RCC 7860 (cell line): ENCODE measurements at regions not wholly inside any gene's neighbourhood (a gene's known extent, or its start where the extent isn't known, plus 50 kb on each side); places are given as distances from the start of the nearest gene placed in this dataset.
"Not testable (repeated sequence)": the region's sequence is repeated elsewhere in the genome, so short reads cannot be mapped to it uniquely, and the experiment has no call there.

Experiments used
- DNase-seq: peaks from one replicate; pipeline ENCODE4 v3.0.0-alpha.2; 2015; ENCODE audit warnings: low spot score
- FAIRE-seq: peaks from 2 replicates; lab custom pipeline; 2012; peaks lifted over from hg19 to GRCh38; lab: Jason Lieb, UNC

- FAIRE-seq, DNase-seq: not testable (repeated sequence)
These were observed 381.8 kb upstream of the MIS18BP1 start for GRCh38 chr14:45634651-45635441.

DNA sequence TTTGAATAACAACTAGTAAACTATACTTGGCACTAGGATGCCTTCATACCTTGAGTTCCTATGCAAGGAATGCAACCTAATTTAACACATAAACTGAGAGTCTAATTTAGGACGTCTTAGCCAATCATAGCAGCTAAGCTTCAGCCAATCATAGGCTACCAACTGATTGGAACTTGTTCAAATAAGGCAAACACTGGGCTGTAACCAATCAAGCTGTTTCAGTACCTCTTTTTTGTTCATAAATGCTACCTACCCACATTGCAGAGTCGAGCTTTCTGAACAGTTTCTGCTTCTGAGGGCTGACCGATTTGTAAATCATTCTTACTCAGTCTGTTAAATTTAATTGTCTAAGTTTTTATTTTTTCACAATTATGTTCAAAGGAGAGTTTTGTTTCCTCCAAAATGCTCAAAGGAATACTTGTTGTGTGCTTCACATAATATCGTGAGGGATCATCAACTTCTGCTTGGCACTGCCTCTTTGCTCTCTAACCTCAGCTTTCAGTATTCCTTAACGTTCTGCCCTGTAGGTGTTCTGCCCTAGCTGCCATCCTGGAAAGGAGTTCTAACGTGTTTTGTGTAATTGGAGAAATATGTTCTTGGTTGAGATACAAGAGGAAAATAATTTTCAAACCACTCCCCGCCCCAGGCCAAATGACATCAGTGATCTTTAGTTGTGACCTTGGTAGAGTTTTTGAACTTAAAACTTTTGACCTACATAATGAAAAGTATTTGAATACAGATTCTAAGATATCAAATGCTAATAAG, 380.4 kb upstream of the MIS18BP1 start:
- DNase-seq: no peak
- FAIRE-seq: no peak

- FAIRE-seq (no peak), DNase-seq (no peak)
These were observed 368.7 kb upstream of the MIS18BP1 start for GRCh38 chr14:45621731-45622130.

DNA sequence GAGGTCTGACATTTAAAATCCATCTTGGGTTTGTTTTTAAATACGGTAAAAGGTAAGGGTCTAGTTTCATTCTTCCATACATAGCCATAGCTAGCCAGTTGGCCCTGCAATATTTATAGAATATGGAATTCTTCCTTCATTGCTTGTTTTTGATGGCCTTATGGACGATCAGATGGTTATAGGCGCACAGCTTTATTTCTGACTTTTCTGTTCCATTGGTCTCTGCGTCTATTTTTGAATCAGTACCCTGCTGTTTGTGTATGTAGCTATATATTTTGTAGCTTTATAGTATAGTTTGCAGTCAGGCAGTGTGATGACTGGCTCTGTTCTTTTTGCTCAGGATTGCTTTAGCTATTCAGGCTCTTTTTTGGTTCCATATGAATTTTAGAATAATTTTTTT, 366.8 kb upstream of the MIS18BP1 start:
- FAIRE-seq: no peak
- no peak for DNase-seq

DNA sequence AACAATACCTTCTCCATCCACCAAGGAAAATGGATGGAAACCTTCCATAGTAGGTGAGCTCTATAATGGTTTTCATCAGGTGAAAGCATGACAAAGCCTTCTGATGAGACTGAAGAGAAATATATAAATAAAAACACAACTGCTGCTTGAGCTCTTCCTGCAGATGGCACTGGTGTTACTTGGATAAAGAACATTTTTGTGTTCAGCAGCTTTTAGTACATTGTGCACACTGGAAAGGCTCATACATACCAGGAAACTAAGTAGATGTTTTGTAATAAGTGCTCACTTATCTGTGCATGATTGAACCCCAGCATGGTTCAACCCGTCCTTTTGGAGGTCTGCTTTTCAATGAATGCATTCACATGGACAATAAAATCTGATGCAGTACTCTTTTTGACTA, 357.3 kb upstream of the MIS18BP1 start:
- DNase-seq: no peak
- no peak for FAIRE-seq

DNA sequence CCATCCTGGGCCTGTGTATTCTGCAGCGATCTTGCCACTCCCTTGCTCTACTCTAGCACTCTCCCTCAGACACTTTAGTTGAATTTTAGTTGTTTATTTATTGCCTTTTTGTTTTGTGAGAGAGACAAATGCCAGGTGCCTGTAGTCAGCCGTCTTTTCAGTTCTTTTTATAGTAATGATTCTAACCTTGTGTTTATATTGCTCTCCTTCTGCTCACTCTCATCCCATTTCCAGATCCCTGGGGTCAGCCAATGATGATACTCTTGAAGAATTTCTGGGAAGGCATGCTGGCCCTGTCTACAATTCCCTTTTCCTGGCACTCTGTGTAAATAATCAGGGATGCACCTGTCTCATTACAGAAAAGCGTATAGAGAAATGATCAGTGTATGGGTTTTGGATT, 334.1 kb upstream of the MIS18BP1 start:
- FAIRE-seq: no peak
- no peak for DNase-seq

- FAIRE-seq (no peak), DNase-seq (no peak)
These were observed 306.6 kb upstream of the MIS18BP1 start for GRCh38 chr14:45559626-45560025.

GRCh38 chr14:45558183-45558582, 305.2 kb upstream of the MIS18BP1 start:
- FAIRE-seq: no peak
- DNase-seq: no peak

DNA sequence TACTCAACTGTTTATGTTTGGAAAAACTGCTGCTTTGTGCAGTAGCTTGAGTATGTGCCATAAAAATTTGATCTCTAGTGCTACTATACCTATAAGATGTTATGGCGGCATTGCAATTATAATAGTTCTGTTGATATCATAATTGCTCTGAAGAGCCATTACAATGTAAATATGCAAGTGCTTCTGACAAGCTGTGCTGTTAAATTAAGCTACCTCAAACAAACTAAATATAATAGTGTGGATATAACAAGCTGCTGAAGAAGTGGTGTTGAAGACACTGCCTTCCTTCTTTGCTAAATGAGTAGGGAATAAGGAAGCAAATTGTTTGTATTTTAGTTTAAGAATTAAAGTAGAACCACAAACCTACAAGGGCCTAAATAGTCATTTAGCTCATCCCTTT, 301.0 kb upstream of the MIS18BP1 start:
- DNase-seq: no peak
- no peak for FAIRE-seq

GRCh38 chr14:45551240-45551820, 298.3 kb upstream of the MIS18BP1 start:
- not testable (repeated sequence) for DNase-seq, FAIRE-seq

DNA sequence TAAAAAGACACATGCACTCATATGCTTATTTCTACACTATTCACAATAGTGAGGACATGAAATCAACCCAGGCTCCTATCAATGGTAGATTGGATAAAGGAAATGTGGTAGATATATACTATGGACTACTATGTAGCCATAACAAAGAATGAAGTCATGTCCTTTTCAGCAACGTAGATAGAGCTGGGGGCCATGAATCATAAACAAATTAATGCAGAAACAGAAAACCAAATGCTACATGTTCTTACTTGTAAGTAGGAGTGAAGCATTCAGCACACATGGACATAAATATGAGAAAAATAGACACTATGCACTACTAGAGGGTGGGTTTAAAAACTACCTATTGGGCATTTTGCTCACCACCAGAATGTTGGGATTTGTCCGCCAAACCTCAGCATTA, 278.0 kb upstream of the MIS18BP1 start:
- FAIRE-seq (no peak), DNase-seq (no peak)

GRCh38 chr14:45526715-45527549, 273.9 kb upstream of the MIS18BP1 start:
- FAIRE-seq (no peak), DNase-seq (peak; percentile 18)

GRCh38 chr14:45519766-45520165, 266.8 kb upstream of the MIS18BP1 start:
- FAIRE-seq: no peak
- DNase-seq: no peak

DNA sequence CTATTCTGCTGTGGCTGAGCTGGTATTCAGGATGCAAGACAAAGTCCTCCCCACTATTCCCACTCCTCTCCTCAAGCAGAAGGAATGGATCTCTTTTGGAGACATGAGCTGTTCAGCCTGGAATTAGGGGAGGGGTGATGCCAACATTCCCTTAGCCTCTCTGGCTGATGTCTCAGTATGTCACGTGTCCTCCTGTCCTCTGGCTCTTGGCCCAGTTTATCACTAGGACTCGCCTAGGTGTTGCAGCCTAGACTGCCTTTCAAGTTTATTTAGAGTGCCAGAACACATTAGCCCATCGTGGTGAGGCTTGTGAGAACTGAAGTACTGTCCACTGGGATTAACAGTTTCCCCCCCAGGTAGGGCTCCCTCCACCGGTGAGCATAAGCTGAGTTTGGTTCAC, 239.9 kb upstream of the MIS18BP1 start:
- FAIRE-seq: no peak
- no peak for DNase-seq

GRCh38 chr14:45491914-45492313, 238.9 kb upstream of the MIS18BP1 start:
- DNase-seq (no peak), FAIRE-seq (no peak)

GRCh38 chr14:45486599-45486998, 233.6 kb upstream of the MIS18BP1 start:
- no peak for FAIRE-seq

GRCh38 chr14:45467023-45467422, 214.0 kb upstream of the MIS18BP1 start:
- DNase-seq (no peak), FAIRE-seq (no peak)

More at GRCh38 chr14:45486599-45486998, 233.6 kb upstream of the MIS18BP1 start:
- no peak for DNase-seq

DNA sequence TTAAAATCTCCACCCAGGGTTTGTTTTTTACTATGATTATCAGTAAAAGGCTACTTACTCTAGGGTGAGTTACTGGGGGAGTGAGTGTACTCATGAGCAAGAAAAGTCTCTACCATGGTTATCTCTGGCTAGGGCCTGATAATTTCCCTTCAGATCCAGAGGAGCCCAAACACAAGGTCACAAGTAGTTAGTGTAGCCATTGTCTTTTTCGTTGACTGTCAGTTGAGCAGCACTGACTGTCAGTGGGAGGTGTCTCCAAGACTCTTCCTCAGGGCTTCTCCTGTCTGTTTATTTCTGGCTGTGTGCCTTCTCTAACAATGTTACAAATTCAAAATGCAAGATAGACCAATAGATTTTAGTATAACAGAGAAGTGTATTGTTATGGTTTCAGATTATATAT, 181.2 kb upstream of the MIS18BP1 start:
- FAIRE-seq (no peak), DNase-seq (no peak)

DNA sequence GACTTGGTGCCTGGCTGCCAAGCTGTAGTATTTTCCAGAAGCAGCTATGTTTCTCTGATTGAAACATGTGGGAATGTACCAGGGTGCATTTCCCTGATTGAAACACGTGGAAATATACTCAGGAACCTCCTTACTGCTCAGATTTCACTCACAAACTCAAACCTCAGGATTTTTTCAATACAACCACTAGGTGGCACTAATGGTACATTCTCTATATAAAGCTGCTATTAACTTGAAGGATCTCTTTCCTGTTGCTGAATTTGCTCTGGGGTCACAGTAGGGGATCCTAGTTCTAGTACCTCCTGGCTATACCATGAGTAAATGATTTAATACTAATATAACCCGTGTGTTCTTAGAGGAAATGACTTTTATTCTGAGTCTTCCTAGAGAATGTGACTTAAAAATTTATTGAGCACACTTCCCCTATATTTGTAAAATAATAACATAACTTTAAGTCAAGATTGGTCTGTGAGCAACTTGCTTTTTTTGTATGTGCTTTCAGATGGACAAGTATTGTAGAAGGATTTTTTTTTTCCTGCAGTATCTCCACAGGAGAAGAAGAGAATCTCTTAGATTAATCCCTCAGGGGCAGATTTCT, 173.8 kb upstream of the MIS18BP1 start:
- no peak for FAIRE-seq
- DNase-seq: peak; percentile 32

GRCh38 chr14:45406942-45407341, 153.9 kb upstream of the MIS18BP1 start:
- no peak for DNase-seq
- FAIRE-seq: no peak
